ENCODE measurements at regions not wholly inside any gene's neighbourhood (a gene's known extent, or its start where the extent isn't known, plus 50 kb on each side); places are given as distances from the start of the nearest gene placed in this dataset.

DNA sequence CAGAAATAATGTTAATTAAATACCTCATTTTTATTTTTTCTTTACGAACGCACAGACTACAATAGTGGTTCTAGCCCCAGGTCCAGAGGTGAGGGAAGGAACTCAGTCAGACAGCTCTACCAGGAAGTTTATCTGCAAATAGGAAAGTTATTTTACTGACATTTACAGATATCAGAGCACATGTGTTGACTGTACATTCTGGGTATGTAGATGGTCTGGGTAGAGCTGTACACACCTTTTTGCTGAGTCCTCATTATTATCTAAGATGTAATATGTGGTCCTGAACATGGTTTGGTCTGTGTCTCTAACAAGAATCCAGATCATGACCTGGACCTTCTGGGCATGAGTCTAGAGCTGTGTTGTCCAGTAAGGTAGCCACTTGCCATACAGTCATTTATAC, 74.6 kb upstream of the KIF5B start:
- no peak overlapping the region for H3K9ac ChIP-seq (ENCODE audit: low read depth, low read length)
- no peak overlapping the region for H3K4me3 ChIP-seq (ENCODE audit: insufficient read depth, low read depth, low read length)
- H4K20me1 ChIP-seq (ENCODE audit: insufficient read depth, low read length): no peaks in the 10 kb centered on the region
- no peak overlapping the region for H2AFZ ChIP-seq (replicated peaks; ENCODE audit: low read length, poor library complexity)
- H4K8ac ChIP-seq (ENCODE audit: low read depth in 2 of 2, low read length in 2 of 2): no peak overlapping the region
- no peaks in the 10 kb centered on the region for H3K79me1 ChIP-seq (ENCODE audit: low read depth in 1 of 2, low read length in 2 of 2)
- no peak overlapping the region for H2BK20ac ChIP-seq (ENCODE audit: low read depth, low read length)
- no TSS peak for BruUV-seq (replicated peaks)
- no peaks in the 10 kb centered on the region for H3K4me1 ChIP-seq (ENCODE audit: control insufficient read depth, insufficient read depth, low read length)
- H3K27me3 ChIP-seq (ENCODE audit: control insufficient read depth, insufficient read depth, low read length): peaks cover 2% of the 10 kb centered on the region; the same call in 1 of the 2 replicates
- H3K56ac ChIP-seq (ENCODE audit: extremely low read depth, insufficient read depth, low read length): no peak overlapping the region
- no peak overlapping the region for H2AK5ac ChIP-seq (ENCODE audit: low read depth, low read length)
- H4K91ac ChIP-seq (ENCODE audit: insufficient read depth, low read depth, low read length): no peak overlapping the region
- no peak for ATAC-seq (ENCODE audit: low read depth)
- no peak overlapping the region for H3K4ac ChIP-seq (ENCODE audit: low read depth, low read length)
- H2BK120ac ChIP-seq (ENCODE audit: low read depth, low read length): no peak overlapping the region
- H3K27ac ChIP-seq (ENCODE audit: insufficient read depth, low read length): no peak overlapping the region
- no peak overlapping the region for H2BK5ac ChIP-seq (ENCODE audit: low read depth, low read length, poor library complexity, severe bottlenecking)
- H3K9me1 ChIP-seq (ENCODE audit: insufficient read depth, low read length): no peaks in the 10 kb centered on the region
- no peak overlapping the region for H3K14ac ChIP-seq (replicated peaks; ENCODE audit: low read depth, low read length)
- no peak overlapping the region for H2BK15ac ChIP-seq (ENCODE audit: low read depth, low read length)
- intact Hi-C loops (cut with micrococcal nuclease) (no loop called here), in situ Hi-C loops (cut with MboI; ENCODE audit: low sequenced_read_pairs) (no loop called here), dilution Hi-C loops (cut with HindIII; ENCODE audit: low sequenced_read_pairs, unreplicated experiment) (no loop called here)
- no peaks in the 10 kb centered on the region for H3K9me3 ChIP-seq (ENCODE audit: control insufficient read depth, insufficient read depth, low read length)
- ChIA-PET CTCF (no interaction called here), POLR2A (ENCODE audit: unreplicated experiment) (no interaction called here)
- no CpG with 5 or more reads among the region's 2 CpGs for whole genome bisulfite sequencing, 2 experiments (ENCODE audit: extremely low coverage in 2 of 2, insufficient read length in 1 of 2)
- no peak for DNase-seq
- H3K23ac ChIP-seq (ENCODE audit: low read depth, low read length): no peak overlapping the region
- H3K36me3 ChIP-seq (ENCODE audit: control insufficient read depth, insufficient read depth, low read length): no peaks in the 10 kb centered on the region
- no peak overlapping the region for H4K5ac ChIP-seq (ENCODE audit: low read depth, low read length)
- no peak overlapping the region for H2AK9ac ChIP-seq (replicated peaks; ENCODE audit: low read depth, low read length, poor library complexity)
- H3K4me2 ChIP-seq (ENCODE audit: low read depth, low read length): no peak overlapping the region
- no peak overlapping the region for H3K18ac ChIP-seq (ENCODE audit: low read depth, low read length)
- peak; percentile 66 for TF ChIP-seq MAFK (IDR thresholded peaks at IDR 0.05; ENCODE audit: low read depth, low read length)
- TF ChIP-seq RAD21 (IDR thresholded peaks at IDR 0.05; ENCODE audit: low read length): no peak

Measured in IMR-90 (cell line).